ENCODE measurements at regions not wholly inside any gene's neighbourhood (a gene's known extent, or its start where the extent isn't known, plus 50 kb on each side); places are given as distances from the start of the nearest gene placed in this dataset.
"Not testable (repeated sequence)": the region's sequence is repeated elsewhere in the genome, so short reads cannot be mapped to it uniquely, and the experiment has no call there.

- Histone ChIP-seq H3K79me2 (ENCODE audit: insufficient read depth) (no peaks in the 10 kb centered on the region), H3K9me3 (ENCODE audit: low read depth) (no peaks in the 10 kb centered on the region), H3K27ac (no peak overlapping the region), H3K9me2 (ENCODE audit: insufficient read depth) (no peaks in the 10 kb centered on the region), H3K27me3 (replicated peaks; ENCODE audit: insufficient read depth) (no peaks in the 10 kb centered on the region), H2AFZ (no peak overlapping the region), H3F3A (ENCODE audit: insufficient read depth) (no peaks in the 10 kb centered on the region), H3K9ac (no peak overlapping the region), H3K36me3 (ENCODE audit: low read depth) (no peaks in the 10 kb centered on the region), H3K4me2 (ENCODE audit: unreplicated experiment) (no peak overlapping the region), H3K4me3 (no peak overlapping the region), H4K20me1 (ENCODE audit: insufficient read depth) (no peaks in the 10 kb centered on the region), H3K4me1 (ENCODE audit: insufficient read depth) (no peaks in the 10 kb centered on the region)
- no peak for DNase-seq
- in situ Hi-C loops (cut with MboI) = no loop called here
- TF ChIP-seq EZH2phosphoT487 (IDR thresholded peaks at IDR 0.05; ENCODE audit: insufficient read depth, low read depth) = no peak
- no peak for TF ChIP-seq EZH2 (IDR thresholded peaks at IDR 0.05; ENCODE audit: insufficient read depth, poor library complexity, severe bottlenecking)
Observed at GRCh38 chr13:38239874-38240273, 109.8 kb upstream of the UFM1 start.

- TF ChIP-seq EZH2 (IDR thresholded peaks at IDR 0.05; ENCODE audit: insufficient read depth, poor library complexity, severe bottlenecking) (no peak), EZH2phosphoT487 (IDR thresholded peaks at IDR 0.05; ENCODE audit: insufficient read depth, low read depth) (no peak)
- no peak overlapping the region for H2AFZ ChIP-seq
- WGBS, 2 experiments (ENCODE audit: low coverage in 1 of 2, low lambda C conversion rate in 2 of 2, missing lambda C conversion rate in 2 of 2) = 46 to 56% methylated on average over 2 of the region's 2 CpGs
- H3K79me2 ChIP-seq (ENCODE audit: insufficient read depth) = no peaks in the 10 kb centered on the region
- H4K20me1 ChIP-seq (ENCODE audit: insufficient read depth) = no peaks in the 10 kb centered on the region
- no peaks in the 10 kb centered on the region for H3K9me3 ChIP-seq (ENCODE audit: low read depth)
- no peak overlapping the region for H3K9ac ChIP-seq
- H3K4me1 ChIP-seq (ENCODE audit: insufficient read depth) = no peaks in the 10 kb centered on the region
- no peaks in the 10 kb centered on the region for H3K36me3 ChIP-seq (ENCODE audit: low read depth)
- no peak for DNase-seq
- no peaks in the 10 kb centered on the region for H3K27me3 ChIP-seq (replicated peaks; ENCODE audit: insufficient read depth)
- H3F3A ChIP-seq (ENCODE audit: insufficient read depth) = no peaks in the 10 kb centered on the region
- H3K9me2 ChIP-seq (ENCODE audit: insufficient read depth) = no peaks in the 10 kb centered on the region
- H3K4me3 ChIP-seq = no peak overlapping the region
- H3K4me2 ChIP-seq (ENCODE audit: unreplicated experiment) = no peak overlapping the region
- in situ Hi-C loops (cut with MboI) = no loop called here
- no peak overlapping the region for H3K27ac ChIP-seq
Observed at GRCh38 chr13:38228322-38228721, 121.3 kb upstream of the UFM1 start.

- no peaks in the 10 kb centered on the region for H3K36me3 ChIP-seq (ENCODE audit: low read depth)
- TF ChIP-seq EZH2phosphoT487 (IDR thresholded peaks at IDR 0.05; ENCODE audit: insufficient read depth, low read depth) (no peak), EZH2 (IDR thresholded peaks at IDR 0.05; ENCODE audit: insufficient read depth, poor library complexity, severe bottlenecking) (no peak)
- no peak overlapping the region for H3K4me3 ChIP-seq
- no peak for DNase-seq
- in situ Hi-C loops (cut with MboI) = no loop called here
- no peak overlapping the region for H3K27ac ChIP-seq
- no peaks in the 10 kb centered on the region for H3K9me3 ChIP-seq (ENCODE audit: low read depth)
- H4K20me1 ChIP-seq (ENCODE audit: insufficient read depth) = no peaks in the 10 kb centered on the region
- no peaks in the 10 kb centered on the region for H3K4me1 ChIP-seq (ENCODE audit: insufficient read depth)
- no peaks in the 10 kb centered on the region for H3K9me2 ChIP-seq (ENCODE audit: insufficient read depth)
- no peak overlapping the region for H3K9ac ChIP-seq
- H3F3A ChIP-seq (ENCODE audit: insufficient read depth) = no peaks in the 10 kb centered on the region
- H3K79me2 ChIP-seq (ENCODE audit: insufficient read depth) = no peaks in the 10 kb centered on the region
- H2AFZ ChIP-seq = no peak overlapping the region
- H3K27me3 ChIP-seq (replicated peaks; ENCODE audit: insufficient read depth) = no peaks in the 10 kb centered on the region
- no peak overlapping the region for H3K4me2 ChIP-seq (ENCODE audit: unreplicated experiment)
Observed at GRCh38 chr13:38226496-38226895, 123.2 kb upstream of the UFM1 start.

- Histone ChIP-seq H2AFZ (no peak overlapping the region), H3F3A (ENCODE audit: insufficient read depth) (no peaks in the 10 kb centered on the region), H3K79me2 (ENCODE audit: insufficient read depth) (no peaks in the 10 kb centered on the region), H3K9ac (no peak overlapping the region), H3K36me3 (ENCODE audit: low read depth) (no peaks in the 10 kb centered on the region), H3K4me1 (ENCODE audit: insufficient read depth) (no peaks in the 10 kb centered on the region), H4K20me1 (ENCODE audit: insufficient read depth) (no peaks in the 10 kb centered on the region), H3K27ac (no peak overlapping the region), H3K27me3 (replicated peaks; ENCODE audit: insufficient read depth) (no peaks in the 10 kb centered on the region), H3K9me3 (ENCODE audit: low read depth) (no peaks in the 10 kb centered on the region), H3K4me2 (ENCODE audit: unreplicated experiment) (no peak overlapping the region), H3K4me3 (no peak overlapping the region), H3K9me2 (ENCODE audit: insufficient read depth) (no peaks in the 10 kb centered on the region)
- TF ChIP-seq EZH2 (IDR thresholded peaks at IDR 0.05; ENCODE audit: insufficient read depth, poor library complexity, severe bottlenecking) (no peak), EZH2phosphoT487 (IDR thresholded peaks at IDR 0.05; ENCODE audit: insufficient read depth, low read depth) (no peak)
- WGBS, 2 experiments (ENCODE audit: low coverage in 1 of 2, low lambda C conversion rate in 2 of 2, missing lambda C conversion rate in 2 of 2) = 87 to 100% methylated on average over 1 of the region's 1 CpG
- in situ Hi-C loops (cut with MboI) = loop anchor here (25.0 kb wide), 2 partner anchors 586 to 1136 kb away; no protein-coding TSS in a partner anchor
- peak; percentile 35 for DNase-seq
Observed at GRCh38 chr13:38223089-38223488, 126.6 kb upstream of the UFM1 start.

GRCh38 chr13:38221120-38221519, 128.5 kb upstream of the UFM1 start:
- not testable (repeated sequence) for H3K4me1 ChIP-seq (ENCODE audit: insufficient read depth); H3K4me3 ChIP-seq; H3K36me3 ChIP-seq (ENCODE audit: low read depth); H3K9me2 ChIP-seq (ENCODE audit: insufficient read depth); DNase-seq; H2AFZ ChIP-seq; H3K27ac ChIP-seq; H3K79me2 ChIP-seq (ENCODE audit: insufficient read depth); H3K4me2 ChIP-seq (ENCODE audit: unreplicated experiment); H3F3A ChIP-seq (ENCODE audit: insufficient read depth); H3K9ac ChIP-seq; H4K20me1 ChIP-seq (ENCODE audit: insufficient read depth); H3K9me3 ChIP-seq (ENCODE audit: low read depth); H3K27me3 ChIP-seq (replicated peaks; ENCODE audit: insufficient read depth)
- 100% methylated on average over 1 of the region's 1 CpG for WGBS, 2 experiments (ENCODE audit: low coverage in 1 of 2, low lambda C conversion rate in 2 of 2, missing lambda C conversion rate in 2 of 2)
- in situ Hi-C loops (cut with MboI) = loop anchor here (25.0 kb wide), 2 partner anchors 584 to 1134 kb away; no protein-coding TSS in a partner anchor

All from GM23248 (cell line).